ENCODE measurements at regions not wholly inside any gene's neighbourhood (a gene's known extent, or its start where the extent isn't known, plus 50 kb on each side); places are given as distances from the start of the nearest gene placed in this dataset.

DNA sequence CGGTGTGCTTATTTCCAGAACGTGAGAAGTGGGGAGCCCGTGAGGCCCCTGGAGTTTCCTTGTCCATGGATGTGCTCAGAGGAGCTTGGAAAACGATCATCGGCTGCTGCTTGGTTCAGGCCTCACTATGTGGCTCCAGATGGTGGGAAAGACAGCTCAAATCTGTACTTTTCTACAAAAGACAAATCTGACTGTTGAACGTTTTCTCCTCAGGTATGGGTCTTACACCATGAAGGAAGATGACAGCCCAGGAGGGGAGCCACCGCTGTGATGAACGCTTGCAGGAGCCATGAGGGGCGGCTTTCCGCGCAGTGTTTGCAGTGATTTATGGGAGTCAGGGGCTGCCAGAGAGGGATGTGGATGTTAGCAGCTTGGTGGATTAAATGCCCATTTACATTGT lies 109.4 kb upstream of the E2F8 start:
- Histone ChIP-seq H3K4me2 (ENCODE audit: low read length) (no peak overlapping the region), H3K9me3 (ENCODE audit: low read length) (no peaks in the 10 kb centered on the region), H4K20me1 (ENCODE audit: insufficient read depth) (no peaks in the 10 kb centered on the region), H2AFZ (ENCODE audit: low read depth, low read length) (no peak overlapping the region), H3F3A (ENCODE audit: insufficient read depth, low read length, poor library complexity, severe bottlenecking) (no peaks in the 10 kb centered on the region), H3K4me3 (ENCODE audit: low read length) (no peak overlapping the region), H3K9ac (ENCODE audit: low read length) (no peak overlapping the region), H3K9me2 (ENCODE audit: insufficient read depth, low read length) (no peaks in the 10 kb centered on the region), H3K27me3 (ENCODE audit: insufficient read depth, low read depth, low read length) (peaks cover 36% of the 10 kb centered on the region), H3K36me3 (ENCODE audit: insufficient read depth, low read length) (no peaks in the 10 kb centered on the region), H3K27ac (ENCODE audit: low read length) (no peak overlapping the region), H3K79me2 (replicated peaks; ENCODE audit: insufficient read depth, low read length) (no peaks in the 10 kb centered on the region)
- TF ChIP-seq MXI1 (conservative IDR thresholded peaks at IDR 0.05; ENCODE audit: poor library complexity, severe bottlenecking) (no peak), TAF1 (IDR thresholded peaks at IDR 0.05; ENCODE audit: low read depth) (no peak), RAD21 (conservative IDR thresholded peaks at IDR 0.05) (no peak), EP300 (conservative IDR thresholded peaks at IDR 0.05; ENCODE audit: poor library complexity, severe bottlenecking) (no peak), SMC3 (conservative IDR thresholded peaks at IDR 0.05; ENCODE audit: poor library complexity) (no peak), POLR2AphosphoS5 (IDR thresholded peaks at IDR 0.05) (no peak), EZH2 (IDR thresholded peaks at IDR 0.05; ENCODE audit: borderline replicate concordance, insufficient read depth, low read length, poor library complexity, severe bottlenecking) (no peak)
- TF ChIP-seq, protein P1, sequence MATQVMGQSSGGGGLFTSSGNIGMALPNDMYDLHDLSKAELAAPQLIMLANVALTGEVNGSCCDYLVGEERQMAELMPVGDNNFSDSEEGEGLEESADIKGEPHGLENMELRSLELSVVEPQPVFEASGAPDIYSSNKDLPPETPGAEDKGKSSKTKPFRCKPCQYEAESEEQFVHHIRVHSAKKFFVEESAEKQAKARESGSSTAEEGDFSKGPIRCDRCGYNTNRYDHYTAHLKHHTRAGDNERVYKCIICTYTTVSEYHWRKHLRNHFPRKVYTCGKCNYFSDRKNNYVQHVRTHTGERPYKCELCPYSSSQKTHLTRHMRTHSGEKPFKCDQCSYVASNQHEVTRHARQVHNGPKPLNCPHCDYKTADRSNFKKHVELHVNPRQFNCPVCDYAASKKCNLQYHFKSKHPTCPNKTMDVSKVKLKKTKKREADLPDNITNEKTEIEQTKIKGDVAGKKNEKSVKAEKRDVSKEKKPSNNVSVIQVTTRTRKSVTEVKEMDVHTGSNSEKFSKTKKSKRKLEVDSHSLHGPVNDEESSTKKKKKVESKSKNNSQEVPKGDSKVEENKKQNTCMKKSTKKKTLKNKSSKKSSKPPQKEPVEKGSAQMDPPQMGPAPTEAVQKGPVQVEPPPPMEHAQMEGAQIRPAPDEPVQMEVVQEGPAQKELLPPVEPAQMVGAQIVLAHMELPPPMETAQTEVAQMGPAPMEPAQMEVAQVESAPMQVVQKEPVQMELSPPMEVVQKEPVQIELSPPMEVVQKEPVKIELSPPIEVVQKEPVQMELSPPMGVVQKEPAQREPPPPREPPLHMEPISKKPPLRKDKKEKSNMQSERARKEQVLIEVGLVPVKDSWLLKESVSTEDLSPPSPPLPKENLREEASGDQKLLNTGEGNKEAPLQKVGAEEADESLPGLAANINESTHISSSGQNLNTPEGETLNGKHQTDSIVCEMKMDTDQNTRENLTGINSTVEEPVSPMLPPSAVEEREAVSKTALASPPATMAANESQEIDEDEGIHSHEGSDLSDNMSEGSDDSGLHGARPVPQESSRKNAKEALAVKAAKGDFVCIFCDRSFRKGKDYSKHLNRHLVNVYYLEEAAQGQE (IDR thresholded peaks at IDR 0.05; ENCODE audit: borderline replicate concordance): no peak
- TF ChIP-seq, protein P2, sequence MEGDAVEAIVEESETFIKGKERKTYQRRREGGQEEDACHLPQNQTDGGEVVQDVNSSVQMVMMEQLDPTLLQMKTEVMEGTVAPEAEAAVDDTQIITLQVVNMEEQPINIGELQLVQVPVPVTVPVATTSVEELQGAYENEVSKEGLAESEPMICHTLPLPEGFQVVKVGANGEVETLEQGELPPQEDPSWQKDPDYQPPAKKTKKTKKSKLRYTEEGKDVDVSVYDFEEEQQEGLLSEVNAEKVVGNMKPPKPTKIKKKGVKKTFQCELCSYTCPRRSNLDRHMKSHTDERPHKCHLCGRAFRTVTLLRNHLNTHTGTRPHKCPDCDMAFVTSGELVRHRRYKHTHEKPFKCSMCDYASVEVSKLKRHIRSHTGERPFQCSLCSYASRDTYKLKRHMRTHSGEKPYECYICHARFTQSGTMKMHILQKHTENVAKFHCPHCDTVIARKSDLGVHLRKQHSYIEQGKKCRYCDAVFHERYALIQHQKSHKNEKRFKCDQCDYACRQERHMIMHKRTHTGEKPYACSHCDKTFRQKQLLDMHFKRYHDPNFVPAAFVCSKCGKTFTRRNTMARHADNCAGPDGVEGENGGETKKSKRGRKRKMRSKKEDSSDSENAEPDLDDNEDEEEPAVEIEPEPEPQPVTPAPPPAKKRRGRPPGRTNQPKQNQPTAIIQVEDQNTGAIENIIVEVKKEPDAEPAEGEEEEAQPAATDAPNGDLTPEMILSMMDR (IDR thresholded peaks at IDR 0.05; ENCODE audit: poor library complexity, severe bottlenecking): no peak

DNA sequence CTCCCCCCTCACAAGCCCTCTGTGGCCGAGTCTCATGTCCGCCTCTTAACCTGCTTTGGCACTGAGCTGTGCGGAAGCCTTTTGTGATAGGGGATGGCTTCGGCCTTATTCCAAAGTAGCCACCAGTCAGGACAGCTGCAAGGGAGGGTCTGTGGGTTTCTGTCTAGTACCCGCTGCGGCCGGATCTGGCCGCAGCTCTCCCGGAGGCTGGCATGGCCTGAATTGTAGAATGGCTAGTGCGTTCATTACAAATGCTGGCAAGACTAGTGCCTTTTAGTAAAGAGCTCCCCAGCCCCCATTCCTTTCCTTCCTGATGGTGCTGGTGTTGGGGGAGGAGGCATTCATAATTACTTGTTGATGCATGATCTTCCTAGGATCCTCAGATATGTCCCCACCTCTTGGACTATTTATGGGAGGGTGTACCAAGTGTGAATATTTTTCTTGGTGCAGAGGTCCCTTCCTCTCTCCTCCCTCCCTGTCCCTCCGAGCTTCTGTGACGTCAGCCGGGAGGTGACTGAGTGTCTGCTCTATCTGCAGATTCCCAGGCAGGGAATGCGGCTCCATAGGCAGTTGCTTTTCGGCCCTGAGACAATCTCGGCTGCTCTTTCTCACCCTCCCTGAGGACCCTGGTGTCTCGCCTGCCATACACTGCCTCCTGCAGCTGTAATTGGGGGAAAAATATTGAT lies 108.7 kb upstream of the E2F8 start:
- Histone ChIP-seq H3K79me2 (replicated peaks; ENCODE audit: insufficient read depth, low read length) (no peaks in the 10 kb centered on the region), H3K36me3 (ENCODE audit: insufficient read depth, low read length) (no peaks in the 10 kb centered on the region), H3K27ac (ENCODE audit: low read length) (no peak overlapping the region), H3K9me3 (ENCODE audit: low read length) (no peaks in the 10 kb centered on the region), H3K27me3 (ENCODE audit: insufficient read depth, low read depth, low read length) (peaks cover 37% of the 10 kb centered on the region), H3F3A (ENCODE audit: insufficient read depth, low read length, poor library complexity, severe bottlenecking) (no peaks in the 10 kb centered on the region), H3K4me2 (ENCODE audit: low read length) (no peak overlapping the region), H4K20me1 (ENCODE audit: insufficient read depth) (no peaks in the 10 kb centered on the region), H3K9ac (ENCODE audit: low read length) (no peak overlapping the region), H2AFZ (ENCODE audit: low read depth, low read length) (no peak overlapping the region), H3K9me2 (ENCODE audit: insufficient read depth, low read length) (no peaks in the 10 kb centered on the region), H3K4me3 (ENCODE audit: low read length) (no peak overlapping the region)
- TF ChIP-seq TAF1 (IDR thresholded peaks at IDR 0.05; ENCODE audit: low read depth): no peak
- TF ChIP-seq, protein P2 (IDR thresholded peaks at IDR 0.05; ENCODE audit: poor library complexity, severe bottlenecking): no peak
- TF ChIP-seq RAD21 (conservative IDR thresholded peaks at IDR 0.05): no peak
- TF ChIP-seq, protein P1 (IDR thresholded peaks at IDR 0.05; ENCODE audit: borderline replicate concordance): no peak
- TF ChIP-seq EP300 (conservative IDR thresholded peaks at IDR 0.05; ENCODE audit: poor library complexity, severe bottlenecking): no peak
- TF ChIP-seq SMC3 (conservative IDR thresholded peaks at IDR 0.05; ENCODE audit: poor library complexity): no peak
- no peak for TF ChIP-seq POLR2AphosphoS5 (IDR thresholded peaks at IDR 0.05)
- no peak for TF ChIP-seq MXI1 (conservative IDR thresholded peaks at IDR 0.05; ENCODE audit: poor library complexity, severe bottlenecking)
- TF ChIP-seq EZH2 (IDR thresholded peaks at IDR 0.05; ENCODE audit: borderline replicate concordance, insufficient read depth, low read length, poor library complexity, severe bottlenecking): no peak

Measured in neural cell (in vitro differentiated cells).